ENCODE measurements at regions not wholly inside any gene's neighbourhood (a gene's known extent, or its start where the extent isn't known, plus 50 kb on each side); places are given as distances from the start of the nearest gene placed in this dataset.

DNA sequence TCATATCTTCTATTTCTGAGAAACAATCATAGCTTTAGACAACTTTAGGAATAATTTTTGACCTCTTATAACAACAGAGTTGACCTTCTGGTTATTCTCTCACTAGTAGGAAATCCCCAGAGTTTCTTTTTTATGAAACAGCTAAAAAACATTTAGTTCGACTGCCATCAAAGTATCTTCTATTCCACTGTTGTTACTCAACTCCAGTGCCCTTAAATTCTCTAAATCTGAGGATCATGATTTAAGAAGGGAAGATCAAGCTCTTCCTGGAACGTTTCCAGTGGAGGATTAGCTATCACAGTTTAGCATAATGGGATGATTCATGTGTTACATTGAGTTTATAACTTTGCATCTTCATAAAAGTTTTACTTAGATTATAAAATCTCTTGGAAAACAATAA lies 134.9 kb upstream of the VEGFC start:
- H3K27ac ChIP-seq, result no peak overlapping the region
- no peaks in the 10 kb centered on the region for H3K36me3 ChIP-seq
- no peaks in the 10 kb centered on the region for H3K27me3 ChIP-seq
- no peak for TF ChIP-seq POLR2A (IDR thresholded peaks at IDR 0.05)
- TF ChIP-seq POLR2AphosphoS5 (IDR thresholded peaks at IDR 0.05), result no peak
- TF ChIP-seq EP300 (IDR thresholded peaks at IDR 0.05), result no peak
- TF ChIP-seq, protein P1, sequence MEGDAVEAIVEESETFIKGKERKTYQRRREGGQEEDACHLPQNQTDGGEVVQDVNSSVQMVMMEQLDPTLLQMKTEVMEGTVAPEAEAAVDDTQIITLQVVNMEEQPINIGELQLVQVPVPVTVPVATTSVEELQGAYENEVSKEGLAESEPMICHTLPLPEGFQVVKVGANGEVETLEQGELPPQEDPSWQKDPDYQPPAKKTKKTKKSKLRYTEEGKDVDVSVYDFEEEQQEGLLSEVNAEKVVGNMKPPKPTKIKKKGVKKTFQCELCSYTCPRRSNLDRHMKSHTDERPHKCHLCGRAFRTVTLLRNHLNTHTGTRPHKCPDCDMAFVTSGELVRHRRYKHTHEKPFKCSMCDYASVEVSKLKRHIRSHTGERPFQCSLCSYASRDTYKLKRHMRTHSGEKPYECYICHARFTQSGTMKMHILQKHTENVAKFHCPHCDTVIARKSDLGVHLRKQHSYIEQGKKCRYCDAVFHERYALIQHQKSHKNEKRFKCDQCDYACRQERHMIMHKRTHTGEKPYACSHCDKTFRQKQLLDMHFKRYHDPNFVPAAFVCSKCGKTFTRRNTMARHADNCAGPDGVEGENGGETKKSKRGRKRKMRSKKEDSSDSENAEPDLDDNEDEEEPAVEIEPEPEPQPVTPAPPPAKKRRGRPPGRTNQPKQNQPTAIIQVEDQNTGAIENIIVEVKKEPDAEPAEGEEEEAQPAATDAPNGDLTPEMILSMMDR (IDR thresholded peaks at IDR 0.05), result no peak
- no peak overlapping the region for H3K4me3 ChIP-seq
- H3K9me3 ChIP-seq, result no peaks in the 10 kb centered on the region
- H3K4me1 ChIP-seq, result no peaks in the 10 kb centered on the region
- DNase-seq (ENCODE audit: low spot score in 2 of 2), result no peak
- 15% methylated on average over 2 of the region's 2 CpGs for WGBS

DNA sequence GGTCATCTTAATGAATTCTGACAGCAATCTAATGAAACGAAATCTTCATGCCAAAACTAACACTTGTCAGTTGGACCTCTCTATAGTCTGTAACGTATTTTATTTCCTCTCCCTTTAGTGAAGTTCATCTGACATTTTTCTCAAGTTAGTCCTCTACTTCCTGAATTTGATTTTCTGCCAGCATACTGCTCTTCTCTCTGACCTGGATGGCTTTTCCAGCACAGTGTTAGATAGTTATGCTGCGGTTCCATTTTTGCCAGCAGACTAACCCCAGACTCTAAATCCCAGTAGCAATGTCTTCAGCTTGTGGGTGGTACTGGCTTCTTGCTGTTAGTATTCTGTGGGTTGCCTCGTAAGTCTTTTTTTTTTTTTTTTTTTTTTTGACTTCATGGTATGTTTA lies 146.7 kb upstream of the VEGFC start:
- H3K4me3 ChIP-seq, result no peak overlapping the region
- H3K27ac ChIP-seq, result no peak overlapping the region
- no peaks in the 10 kb centered on the region for H3K4me1 ChIP-seq
- H3K36me3 ChIP-seq, result no peaks in the 10 kb centered on the region
- TF ChIP-seq POLR2AphosphoS5 (IDR thresholded peaks at IDR 0.05) (no peak), POLR2A (IDR thresholded peaks at IDR 0.05) (no peak), EP300 (IDR thresholded peaks at IDR 0.05) (no peak)
- TF ChIP-seq, protein P1 (IDR thresholded peaks at IDR 0.05), result no peak
- no peak for DNase-seq (ENCODE audit: low spot score in 2 of 2)
- H3K27me3 ChIP-seq, result no peaks in the 10 kb centered on the region
- no peaks in the 10 kb centered on the region for H3K9me3 ChIP-seq
- 45% methylated on average over 4 of the region's 4 CpGs for WGBS

DNA sequence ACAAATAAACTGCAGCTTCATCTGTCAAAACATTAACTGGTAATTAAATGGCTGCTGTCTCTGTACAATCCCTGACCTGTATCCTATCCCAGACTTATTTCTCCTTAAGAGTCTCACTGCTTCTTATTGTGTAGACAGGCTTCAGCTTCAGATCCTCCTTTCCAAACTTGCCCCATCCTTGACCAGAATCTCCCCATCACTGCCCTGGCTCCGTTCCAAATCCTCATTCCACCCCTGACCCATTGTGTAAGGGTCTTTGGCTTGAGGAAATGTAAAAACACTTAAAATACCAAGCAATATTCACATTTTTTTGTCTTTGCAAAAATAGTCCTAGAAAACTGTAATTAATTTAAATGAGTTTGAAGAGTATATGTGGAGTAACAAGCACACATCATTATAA lies 152.6 kb upstream of the VEGFC start:
- no peak for DNase-seq (ENCODE audit: low spot score in 2 of 2)
- Histone ChIP-seq H3K27ac (no peak overlapping the region), H3K27me3 (no peaks in the 10 kb centered on the region), H3K4me1 (no peaks in the 10 kb centered on the region), H3K4me3 (no peak overlapping the region), H3K36me3 (no peaks in the 10 kb centered on the region), H3K9me3 (no peaks in the 10 kb centered on the region)
- WGBS, result 0% methylated on average over 1 of the region's 1 CpG
- TF ChIP-seq POLR2A (IDR thresholded peaks at IDR 0.05), result no peak
- TF ChIP-seq EP300 (IDR thresholded peaks at IDR 0.05), result no peak
- TF ChIP-seq, protein P1 (IDR thresholded peaks at IDR 0.05), result no peak
- no peak for TF ChIP-seq POLR2AphosphoS5 (IDR thresholded peaks at IDR 0.05)

DNA sequence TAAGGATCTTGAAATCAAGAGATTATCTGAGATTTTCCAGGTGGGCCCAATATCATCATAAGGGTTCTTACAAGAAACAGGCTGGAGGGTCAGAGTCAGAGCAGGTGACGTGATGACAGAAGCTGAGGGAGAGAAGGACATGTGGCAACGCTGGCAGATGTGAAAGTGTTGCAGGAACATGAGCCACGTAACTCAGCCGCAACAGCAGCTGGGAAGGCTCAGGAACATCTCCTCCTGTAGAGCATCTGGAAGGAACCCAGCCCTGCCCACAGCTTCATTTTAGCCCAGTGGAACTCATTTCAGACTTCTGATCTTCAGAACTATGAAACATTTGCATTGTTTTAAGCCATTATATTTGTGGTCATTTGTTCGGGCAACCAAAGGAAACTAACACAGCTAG lies 156.3 kb upstream of the VEGFC start:
- Histone ChIP-seq H3K27me3 (no peaks in the 10 kb centered on the region), H3K4me3 (no peak overlapping the region), H3K4me1 (no peaks in the 10 kb centered on the region), H3K9me3 (no peaks in the 10 kb centered on the region), H3K27ac (no peak overlapping the region), H3K36me3 (no peaks in the 10 kb centered on the region)
- TF ChIP-seq, protein P1 (IDR thresholded peaks at IDR 0.05), result no peak
- TF ChIP-seq EP300 (IDR thresholded peaks at IDR 0.05), result no peak
- no peak for TF ChIP-seq POLR2AphosphoS5 (IDR thresholded peaks at IDR 0.05)
- TF ChIP-seq POLR2A (IDR thresholded peaks at IDR 0.05), result no peak
- 87% methylated on average over 5 of the region's 5 CpGs for WGBS
- no peak for DNase-seq (ENCODE audit: low spot score in 2 of 2)

DNA sequence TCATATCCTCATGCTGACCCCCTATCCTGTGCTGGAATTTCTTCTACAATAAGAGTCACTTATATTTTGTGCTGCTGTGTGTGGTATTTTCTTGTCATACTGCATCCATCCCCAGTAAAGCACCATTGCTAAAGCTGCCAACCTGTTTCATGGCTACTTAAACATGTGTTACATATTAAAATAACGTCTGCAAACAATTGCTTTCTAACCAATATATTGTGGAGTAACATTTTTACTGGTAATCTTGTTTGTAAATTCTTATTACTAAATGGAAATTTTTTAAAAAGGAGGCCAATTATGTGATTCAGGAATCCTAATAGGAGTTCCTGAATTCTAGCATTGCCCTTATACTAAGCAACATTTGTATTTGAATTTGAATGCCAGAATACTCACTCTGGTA lies 160.3 kb upstream of the VEGFC start:
- WGBS, result 63% methylated on average over 1 of the region's 1 CpG
- Histone ChIP-seq H3K27ac (no peak overlapping the region), H3K27me3 (no peaks in the 10 kb centered on the region), H3K4me3 (no peak overlapping the region), H3K9me3 (no peaks in the 10 kb centered on the region), H3K36me3 (no peaks in the 10 kb centered on the region), H3K4me1 (no peaks in the 10 kb centered on the region)
- no peak for DNase-seq (ENCODE audit: low spot score in 2 of 2)
- TF ChIP-seq EP300 (IDR thresholded peaks at IDR 0.05) (no peak), POLR2A (IDR thresholded peaks at IDR 0.05) (no peak), POLR2AphosphoS5 (IDR thresholded peaks at IDR 0.05) (no peak)
- TF ChIP-seq, protein P1 (IDR thresholded peaks at IDR 0.05), result no peak

Measured in suprapubic skin (tissue), 4 donors.